NB4 (cell line): ENCODE measurements at regions not wholly inside any gene's neighbourhood (a gene's known extent, or its start where the extent isn't known, plus 50 kb on each side); places are given as distances from the start of the nearest gene placed in this dataset.

Experiments used
- DNase-seq: peaks from one replicate; pipeline ENCODE4 v3.0.0; 2010; ENCODE audit warnings: low read depth
- H3K4me3 ChIP-seq: one replicate; pipeline ENCODE4 v1.5.1; 2011; ENCODE audit warnings: mild to moderate bottlenecking, low read depth, low read length, moderate library complexity
- CTCF ChIP-seq: IDR thresholded peaks from one replicate; pipeline ENCODE4 v1.5.1; 2012; ENCODE audit warnings: low read depth, low read length
- MAX ChIP-seq: IDR thresholded peaks from 2 replicates; pipeline ENCODE4 v1.6.1; 2011; ENCODE audit warnings: low read depth, low read length
- MYC ChIP-seq: IDR thresholded peaks from 2 replicates; pipeline ENCODE4 v1.6.1; 2011; ENCODE audit warnings: low read depth, low read length
- POLR2A ChIP-seq: IDR thresholded peaks from 2 replicates; pipeline ENCODE4 v1.6.1; 2011; ENCODE audit warnings: mild to moderate bottlenecking; ENCODE audit not compliant: insufficient read length; ENCODE audit errors: extremely low read depth

- TF ChIP-seq POLR2A (no peak), MYC (no peak), CTCF (no peak)
- no peak overlapping the region for H3K4me3 ChIP-seq
- no peak for DNase-seq
Observed at GRCh38 chr1:81590171-81590570, 210.6 kb upstream of the ADGRL2 start.

- no peak for DNase-seq
- TF ChIP-seq MYC (no peak), CTCF (no peak)
- no peak overlapping the region for H3K4me3 ChIP-seq
Observed at GRCh38 chr1:81588149-81588548, 212.6 kb upstream of the ADGRL2 start.

GRCh38 chr1:81587426-81587825 is 213.3 kb upstream of the ADGRL2 start:
- DNase-seq = no peak
- no peak overlapping the region for H3K4me3 ChIP-seq
- TF ChIP-seq CTCF (no peak), MAX (no peak), MYC (no peak), POLR2A (no peak)

- TF ChIP-seq MYC = no peak
- no peak for TF ChIP-seq CTCF
- TF ChIP-seq MAX = no peak
- TF ChIP-seq POLR2A = no peak
- DNase-seq = no peak
Observed at GRCh38 chr1:81585371-81585770, 215.4 kb upstream of the ADGRL2 start.

GRCh38 chr1:81584398-81584797 is 216.3 kb upstream of the ADGRL2 start:
- H3K4me3 ChIP-seq = no peak overlapping the region
- no peak for TF ChIP-seq MAX
- TF ChIP-seq MYC = no peak
- no peak for TF ChIP-seq POLR2A
- no peak for TF ChIP-seq CTCF
- no peak for DNase-seq

More at GRCh38 chr1:81585371-81585770, 215.4 kb upstream of the ADGRL2 start:
- no peak overlapping the region for H3K4me3 ChIP-seq

GRCh38 chr1:81583878-81584277 is 216.9 kb upstream of the ADGRL2 start:
- H3K4me3 ChIP-seq = no peak overlapping the region
- no peak for TF ChIP-seq CTCF
- no peak for TF ChIP-seq MAX
- no peak for TF ChIP-seq POLR2A
- no peak for DNase-seq
